SJSA1 (cell line): ENCODE measurements at regions not wholly inside any gene's neighbourhood (a gene's known extent, or its start where the extent isn't known, plus 50 kb on each side); places are given as distances from the start of the nearest gene placed in this dataset.
"Not testable (repeated sequence)": the region's sequence is repeated elsewhere in the genome, so short reads cannot be mapped to it uniquely, and the experiment has no call there.

Source experiments
- DNase-seq, 2 experiments: peaks; one replicate each; pipeline ENCODE4 v3.0.0-alpha.2; 2015 to 2020; ENCODE audit warnings: low spot score in 2 of 2, low read depth in 1 of 2
- H3K27ac ChIP-seq: fragments of 250-450 bp; sonication (Bioruptor Pico); 2 replicates; pipeline ENCODE4 v1.5.1; 2020; ENCODE audit warnings: mild to moderate bottlenecking, moderate library complexity
- H3K27me3 ChIP-seq: fragments of 250-450 bp; sonication (Bioruptor Pico); replicated peaks from 2 replicates; pipeline ENCODE4 v1.5.1; 2020; ENCODE audit warnings: mild to moderate bottlenecking, moderate library complexity
- H3K36me3 ChIP-seq: fragments of 250-450 bp; sonication (Bioruptor Pico); 2 replicates; pipeline ENCODE4 v1.5.1; 2020; ENCODE audit warnings: mild to moderate bottlenecking
- H3K4me1 ChIP-seq: fragments of 250-450 bp; sonication (Bioruptor Pico); replicated peaks from 2 replicates; pipeline ENCODE4 v1.6.1; 2021; ENCODE audit warnings: mild to moderate bottlenecking
- H3K4me3 ChIP-seq: fragments of 250-450 bp; sonication (Bioruptor Pico); 2 replicates; pipeline ENCODE4 v1.5.1; 2020; ENCODE audit warnings: mild to moderate bottlenecking
- H3K9me3 ChIP-seq: fragments of 250-450 bp; sonication (Bioruptor Pico); replicated peaks from 2 replicates; pipeline ENCODE4 v1.5.1; 2020; ENCODE audit warnings: mild to moderate bottlenecking

DNA sequence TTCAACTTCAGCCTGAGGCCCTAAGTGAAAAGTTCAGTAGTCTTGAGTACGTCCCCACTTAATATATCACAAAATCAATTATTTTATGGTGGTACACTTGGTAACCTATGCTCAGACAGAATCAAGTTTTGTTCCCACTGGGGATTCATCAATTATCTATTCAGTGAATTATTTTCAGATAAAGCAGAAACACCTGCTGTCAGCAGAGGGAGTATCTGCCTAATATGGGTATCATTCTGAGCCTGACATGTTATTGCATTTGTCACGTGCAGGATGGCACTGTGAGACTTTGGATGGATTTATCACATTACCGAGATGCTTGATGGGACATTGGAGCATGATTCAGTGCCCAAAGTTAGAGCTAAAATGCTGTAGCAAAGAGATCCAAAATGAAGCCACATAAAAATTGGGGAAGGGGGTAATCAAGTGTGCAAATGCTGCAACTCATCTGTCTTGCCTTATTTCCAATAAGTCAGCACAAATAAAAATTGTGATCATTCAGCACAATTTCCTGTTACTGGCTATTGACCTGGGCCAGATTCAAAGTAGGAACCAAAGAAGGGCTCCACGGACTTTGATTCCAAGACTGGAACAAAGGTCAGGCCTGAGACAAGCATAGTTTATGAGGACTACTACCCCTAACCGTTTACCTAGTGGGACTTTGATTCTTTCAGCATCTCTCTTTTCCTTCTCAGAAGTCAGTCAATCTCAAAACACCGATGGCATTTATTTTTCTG lies 657.6 kb downstream of the LMO4 start:
- no peaks in the 10 kb centered on the region for H3K4me1 ChIP-seq
- no peak overlapping the region for H3K4me3 ChIP-seq
- no peaks in the 10 kb centered on the region for H3K27me3 ChIP-seq
- H3K27ac ChIP-seq: no peak overlapping the region
- DNase-seq: no peak
- no peaks in the 10 kb centered on the region; the same call in 1 of the 2 replicates for H3K9me3 ChIP-seq
- H3K36me3 ChIP-seq: no peaks in the 10 kb centered on the region

DNA sequence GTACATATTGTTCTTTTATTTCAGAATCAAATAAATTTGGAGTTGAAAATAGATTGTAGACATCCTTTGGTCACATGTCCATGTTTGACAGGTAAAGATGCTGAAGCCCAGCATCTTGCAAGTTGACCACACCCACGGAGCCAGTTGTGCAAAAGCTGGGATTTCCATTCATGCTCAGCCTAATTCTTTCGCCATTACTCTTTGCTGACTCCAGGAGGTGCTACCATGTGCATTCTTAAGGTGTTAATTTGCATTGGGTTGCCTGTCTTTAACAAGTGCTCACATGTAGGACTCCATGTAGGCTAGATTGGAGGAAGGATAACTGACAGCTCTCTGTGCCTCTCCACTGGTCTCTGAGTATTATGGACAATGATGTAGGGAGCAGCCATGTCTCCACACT lies 660.7 kb downstream of the LMO4 start:
- no peaks in the 10 kb centered on the region for H3K27me3 ChIP-seq
- DNase-seq: no peak
- H3K4me3 ChIP-seq: no peak overlapping the region
- H3K9me3 ChIP-seq: no peaks in the 10 kb centered on the region; the same call in 1 of the 2 replicates
- H3K36me3 ChIP-seq: no peaks in the 10 kb centered on the region
- H3K27ac ChIP-seq: no peak overlapping the region
- H3K4me1 ChIP-seq: no peaks in the 10 kb centered on the region

DNA sequence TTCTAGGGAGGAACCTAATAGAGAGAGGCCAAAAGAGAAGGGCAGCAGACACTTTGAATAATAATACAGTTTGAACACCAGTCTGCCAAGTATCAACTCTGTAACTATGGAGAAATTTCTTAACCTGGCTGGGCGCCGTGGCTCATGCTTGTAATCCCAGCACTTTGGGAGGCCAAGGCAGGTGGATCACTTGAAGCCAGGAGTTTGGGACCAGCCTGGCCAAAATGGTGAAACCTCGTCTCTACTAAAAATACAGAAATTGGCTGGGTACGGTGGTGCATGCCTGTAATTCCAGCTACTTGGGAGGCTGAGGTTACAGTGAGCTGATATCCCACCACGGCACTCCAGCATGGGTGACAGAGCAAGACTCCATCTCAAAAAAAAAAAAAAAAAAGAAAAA lies 663.9 kb downstream of the LMO4 start:
- not testable (repeated sequence) for H3K9me3 ChIP-seq, H3K27me3 ChIP-seq, H3K4me3 ChIP-seq, DNase-seq, H3K36me3 ChIP-seq, H3K27ac ChIP-seq, H3K4me1 ChIP-seq

DNA sequence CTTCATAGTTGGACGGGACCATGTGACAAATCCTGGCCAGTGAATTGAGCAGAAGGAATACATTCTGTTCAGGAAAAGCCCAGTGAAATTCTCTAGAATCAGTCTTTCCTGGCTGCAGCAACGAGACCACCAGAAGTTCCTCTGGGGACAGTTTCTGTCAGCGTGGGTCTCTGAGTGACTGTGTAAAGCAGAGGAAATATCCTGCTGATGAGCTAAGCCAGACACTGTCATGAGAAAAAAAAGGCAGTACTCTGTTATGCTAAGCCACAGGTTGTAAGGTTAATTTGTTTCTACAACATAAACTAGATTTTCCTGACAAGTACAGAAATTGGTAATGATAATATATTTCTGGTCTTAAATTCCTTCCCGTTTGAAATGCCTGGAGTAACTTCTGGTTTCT lies 664.4 kb downstream of the LMO4 start:
- no peak overlapping the region for H3K27ac ChIP-seq
- no peaks in the 10 kb centered on the region for H3K27me3 ChIP-seq
- H3K4me1 ChIP-seq: no peaks in the 10 kb centered on the region
- no peaks in the 10 kb centered on the region for H3K36me3 ChIP-seq
- no peak overlapping the region for H3K4me3 ChIP-seq
- H3K9me3 ChIP-seq: no peaks in the 10 kb centered on the region; the same call in 1 of the 2 replicates
- no peak for DNase-seq

DNA sequence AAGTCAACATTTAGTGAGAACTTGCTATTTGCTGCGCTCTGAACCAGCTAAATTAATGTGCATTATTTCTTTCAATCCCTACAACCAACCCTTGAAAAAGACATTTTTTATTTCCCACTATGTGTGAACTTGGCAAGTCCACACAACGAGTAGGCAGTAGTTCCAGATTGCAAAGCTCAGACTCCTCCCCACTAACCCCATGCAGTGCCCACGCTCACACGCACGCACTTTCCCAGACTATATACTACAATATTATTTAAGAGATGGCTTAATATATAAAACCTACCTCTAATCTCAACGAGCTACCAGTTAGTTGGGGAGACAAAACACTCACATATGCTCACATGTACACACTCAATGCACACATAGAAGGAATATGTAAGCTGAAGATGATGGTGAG lies 671.2 kb downstream of the LMO4 start:
- Histone ChIP-seq H3K9me3 (no peaks in the 10 kb centered on the region), H3K27ac (no peak overlapping the region), H3K36me3 (no peaks in the 10 kb centered on the region), H3K4me1 (peaks cover 13% of the 10 kb centered on the region), H3K27me3 (no peaks in the 10 kb centered on the region), H3K4me3 (no peak overlapping the region)
- no peak for DNase-seq

DNA sequence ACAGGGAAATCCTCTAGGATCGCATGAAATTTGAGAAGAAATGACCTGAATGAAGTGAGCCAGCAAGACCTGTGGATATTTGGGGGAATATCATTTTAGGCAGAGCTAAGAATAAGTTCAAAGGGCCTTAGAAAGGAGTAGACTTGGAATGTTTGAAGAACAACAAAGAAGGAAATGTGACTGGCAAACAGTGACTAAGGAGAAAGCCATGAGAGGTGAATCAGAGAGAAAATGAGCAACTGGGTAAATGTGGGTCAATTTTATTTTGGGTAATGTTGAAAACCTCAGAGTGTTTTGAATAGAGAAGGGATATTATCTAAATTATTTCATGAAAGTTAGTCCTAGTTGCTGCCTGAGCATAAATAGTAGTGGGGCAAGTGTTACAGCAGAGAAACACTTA lies 672.8 kb downstream of the LMO4 start:
- no peaks in the 10 kb centered on the region for H3K9me3 ChIP-seq
- no peaks in the 10 kb centered on the region for H3K36me3 ChIP-seq
- no peak overlapping the region for H3K4me3 ChIP-seq
- H3K27me3 ChIP-seq: no peaks in the 10 kb centered on the region
- DNase-seq: peak in 1 of 2 experiments; percentile 46
- peak overlapping the region; percentile 25; the same call in 1 of the 2 replicates for H3K27ac ChIP-seq
- peaks cover 13% of the 10 kb centered on the region for H3K4me1 ChIP-seq

DNA sequence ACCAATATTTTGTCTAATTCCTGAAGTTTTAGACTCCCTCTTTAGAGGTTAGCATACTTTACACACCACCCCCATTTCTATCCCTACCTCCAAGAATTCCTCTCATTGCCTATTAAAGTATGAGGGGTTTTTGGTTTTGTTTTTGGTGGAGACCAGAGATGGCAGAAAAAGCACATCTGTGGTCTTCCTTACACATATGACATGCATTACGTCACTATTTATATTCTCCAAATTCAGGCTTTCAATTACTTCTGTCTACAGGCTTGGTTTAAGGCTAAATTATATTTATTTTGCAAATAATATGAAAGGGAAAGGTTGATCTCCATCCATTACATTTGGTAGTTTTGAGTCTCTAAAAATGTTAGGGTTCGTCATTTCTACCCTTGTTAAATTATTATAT lies 674.6 kb downstream of the LMO4 start:
- no peak overlapping the region for H3K4me3 ChIP-seq
- no peaks in the 10 kb centered on the region for H3K36me3 ChIP-seq
- H3K27ac ChIP-seq: no peak overlapping the region
- DNase-seq: no peak
- peaks cover 13% of the 10 kb centered on the region for H3K4me1 ChIP-seq
- H3K9me3 ChIP-seq: no peaks in the 10 kb centered on the region
- H3K27me3 ChIP-seq: no peaks in the 10 kb centered on the region

DNA sequence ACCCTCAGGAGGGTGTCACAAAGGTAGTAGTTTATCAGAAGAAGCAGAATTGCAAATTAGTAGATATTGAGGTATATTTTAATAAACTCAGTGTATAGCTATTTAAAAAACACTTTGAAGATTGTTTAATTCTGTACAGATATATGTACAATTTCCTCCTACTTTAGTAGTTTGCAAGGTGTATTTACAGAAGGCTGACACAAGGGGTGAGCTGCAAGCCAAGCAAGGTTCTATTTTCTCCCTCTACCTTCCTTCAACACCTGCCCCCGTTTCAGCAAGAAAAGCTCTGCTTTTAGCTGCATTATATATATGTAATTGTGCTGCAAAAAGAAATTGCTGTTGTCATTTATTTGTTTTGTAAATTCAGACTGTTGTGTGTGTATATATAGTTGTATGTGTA lies 674.2 kb upstream of the PKN2 start:
- no peaks in the 10 kb centered on the region for H3K4me1 ChIP-seq
- H3K27me3 ChIP-seq: no peaks in the 10 kb centered on the region
- no peaks in the 10 kb centered on the region for H3K36me3 ChIP-seq
- no peak overlapping the region for H3K4me3 ChIP-seq
- H3K9me3 ChIP-seq: no peaks in the 10 kb centered on the region
- H3K27ac ChIP-seq: no peak overlapping the region
- DNase-seq: no peak

DNA sequence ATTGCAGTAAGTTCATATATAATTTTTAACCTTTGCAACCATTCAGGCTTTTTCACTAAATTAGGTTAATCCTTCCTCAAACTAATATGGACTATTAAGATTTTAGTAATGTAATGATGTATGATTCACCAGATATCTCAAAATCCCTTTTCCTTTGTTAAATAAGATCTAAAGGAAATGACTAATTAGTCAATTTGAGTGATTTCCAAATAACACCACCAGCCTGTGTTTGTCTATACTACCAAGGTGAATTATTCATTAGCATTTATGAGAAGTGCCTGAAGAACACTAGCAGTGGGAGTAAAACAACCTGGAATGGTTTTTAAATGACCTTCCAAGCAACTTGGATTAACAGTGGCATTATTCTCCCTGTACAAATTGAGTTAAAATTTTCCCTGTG lies 670.6 kb upstream of the PKN2 start:
- Histone ChIP-seq H3K9me3 (no peaks in the 10 kb centered on the region), H3K27me3 (no peaks in the 10 kb centered on the region), H3K27ac (no peak overlapping the region), H3K36me3 (no peaks in the 10 kb centered on the region), H3K4me3 (no peak overlapping the region), H3K4me1 (no peaks in the 10 kb centered on the region)
- no peak for DNase-seq

DNA sequence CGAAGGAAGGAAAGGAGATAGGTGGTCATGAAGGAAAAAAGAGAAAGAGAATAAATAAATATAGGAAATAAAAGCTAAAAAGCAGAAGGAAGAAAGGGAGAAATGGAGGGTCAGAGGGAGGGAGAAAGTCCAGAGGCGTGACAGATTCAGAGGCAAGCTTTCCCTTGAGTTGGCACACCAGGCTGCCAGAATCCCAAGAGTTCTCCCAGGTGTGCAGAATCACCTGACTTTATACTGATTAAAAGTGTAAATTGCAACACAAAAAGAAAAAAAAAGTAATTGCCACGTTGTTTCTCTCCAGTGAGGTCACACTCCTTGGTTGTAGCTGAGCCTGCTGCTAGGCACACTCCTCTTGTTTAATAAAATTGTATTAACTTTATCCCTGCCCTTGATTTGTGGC lies 669.9 kb upstream of the PKN2 start:
- Histone ChIP-seq H3K36me3 (no peaks in the 10 kb centered on the region), H3K27me3 (no peaks in the 10 kb centered on the region), H3K27ac (no peak overlapping the region), H3K4me1 (no peaks in the 10 kb centered on the region), H3K9me3 (no peaks in the 10 kb centered on the region), H3K4me3 (no peak overlapping the region)
- no peak for DNase-seq

DNA sequence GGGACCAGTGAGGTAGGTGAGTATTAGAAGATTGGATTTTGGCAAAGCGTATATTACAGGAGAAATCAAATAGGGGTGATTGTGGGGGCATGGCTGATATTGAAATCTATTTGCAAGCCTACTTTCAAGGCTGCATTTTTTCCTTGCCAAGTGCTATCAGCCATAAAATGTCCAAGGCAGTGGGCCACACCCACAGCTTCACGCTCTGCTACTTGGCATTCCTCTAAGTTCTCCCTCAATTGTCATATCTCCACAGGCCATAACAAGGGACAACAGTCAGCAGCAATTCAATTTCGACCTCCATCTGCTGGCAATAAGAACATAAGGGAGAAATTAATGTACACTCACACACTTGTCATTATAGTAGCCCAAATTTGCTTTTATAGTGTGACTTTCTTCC lies 667.1 kb upstream of the PKN2 start:
- Histone ChIP-seq H3K4me1 (no peaks in the 10 kb centered on the region), H3K27ac (no peak overlapping the region), H3K36me3 (no peaks in the 10 kb centered on the region), H3K9me3 (no peaks in the 10 kb centered on the region), H3K27me3 (no peaks in the 10 kb centered on the region), H3K4me3 (no peak overlapping the region)
- no peak for DNase-seq

DNA sequence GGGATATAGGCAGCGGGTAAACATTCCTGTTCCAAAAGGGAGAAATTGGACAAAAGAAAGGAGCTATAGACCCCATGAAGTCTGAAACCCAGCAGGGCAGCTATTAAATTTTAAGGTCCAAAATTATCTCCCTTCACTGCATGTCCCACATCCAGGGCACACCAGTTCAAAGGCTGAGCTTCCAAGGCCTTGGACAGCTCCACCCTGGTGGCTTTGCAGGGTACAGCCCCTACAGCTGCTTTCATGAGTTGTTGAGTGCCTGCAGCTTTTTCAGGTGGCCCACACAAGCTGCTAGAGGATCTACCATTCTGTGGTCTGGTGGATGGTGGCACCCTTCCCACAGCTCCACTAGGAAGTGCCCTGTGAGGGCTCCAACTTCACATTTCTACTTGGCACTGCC lies 662.5 kb upstream of the PKN2 start:
- no peak for DNase-seq
- no peak overlapping the region for H3K4me3 ChIP-seq
- H3K27me3 ChIP-seq: no peaks in the 10 kb centered on the region
- no peak overlapping the region for H3K27ac ChIP-seq
- H3K36me3 ChIP-seq: no peaks in the 10 kb centered on the region
- no peaks in the 10 kb centered on the region for H3K4me1 ChIP-seq
- no peaks in the 10 kb centered on the region for H3K9me3 ChIP-seq

DNA sequence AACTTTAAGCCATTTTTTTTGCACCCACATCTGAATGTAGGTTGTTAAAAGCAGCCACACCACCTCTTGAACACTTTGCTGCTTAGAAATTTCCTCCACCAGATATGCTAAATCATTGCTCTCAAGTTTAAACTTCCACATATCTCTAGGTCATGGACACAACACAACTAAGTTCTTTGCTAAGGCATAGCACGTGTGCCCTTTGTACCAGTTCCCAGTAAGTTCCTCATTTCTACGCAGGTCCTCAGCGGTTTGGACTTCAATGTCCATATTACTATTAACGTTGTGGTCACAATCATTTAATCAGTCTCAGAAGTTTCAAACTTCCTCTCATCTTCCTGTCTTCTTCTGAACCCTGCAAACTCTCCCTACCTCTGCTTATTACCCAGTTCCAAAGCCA lies 661.6 kb upstream of the PKN2 start:
- Histone ChIP-seq H3K4me3 (no peak overlapping the region), H3K9me3 (no peaks in the 10 kb centered on the region), H3K27ac (no peak overlapping the region), H3K4me1 (no peaks in the 10 kb centered on the region), H3K36me3 (no peaks in the 10 kb centered on the region), H3K27me3 (no peaks in the 10 kb centered on the region)
- DNase-seq: no peak

DNA sequence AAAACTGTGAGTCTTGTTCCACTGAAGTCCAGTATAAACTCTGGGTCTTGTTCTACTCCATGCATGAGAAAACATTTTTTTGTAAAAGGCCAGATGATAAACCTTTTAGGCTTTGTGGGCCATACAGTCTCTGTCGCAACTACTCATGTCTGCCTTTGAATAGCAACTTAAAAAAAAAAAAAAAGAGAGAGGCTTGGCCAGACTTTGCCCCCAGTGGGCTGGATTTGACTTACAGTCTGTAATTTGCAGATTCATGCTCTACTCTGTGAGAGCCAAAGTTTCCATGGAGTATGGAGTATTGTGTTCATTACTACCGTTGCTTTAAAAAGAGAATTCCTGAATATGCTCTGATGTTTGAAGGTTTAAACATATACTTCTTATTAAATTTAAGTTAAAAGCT lies 654.9 kb upstream of the PKN2 start:
- Histone ChIP-seq H3K36me3 (no peaks in the 10 kb centered on the region), H3K27me3 (no peaks in the 10 kb centered on the region), H3K27ac (no peak overlapping the region), H3K9me3 (no peaks in the 10 kb centered on the region; the same call in 1 of the 2 replicates), H3K4me3 (no peak overlapping the region), H3K4me1 (no peaks in the 10 kb centered on the region)
- DNase-seq: no peak

DNA sequence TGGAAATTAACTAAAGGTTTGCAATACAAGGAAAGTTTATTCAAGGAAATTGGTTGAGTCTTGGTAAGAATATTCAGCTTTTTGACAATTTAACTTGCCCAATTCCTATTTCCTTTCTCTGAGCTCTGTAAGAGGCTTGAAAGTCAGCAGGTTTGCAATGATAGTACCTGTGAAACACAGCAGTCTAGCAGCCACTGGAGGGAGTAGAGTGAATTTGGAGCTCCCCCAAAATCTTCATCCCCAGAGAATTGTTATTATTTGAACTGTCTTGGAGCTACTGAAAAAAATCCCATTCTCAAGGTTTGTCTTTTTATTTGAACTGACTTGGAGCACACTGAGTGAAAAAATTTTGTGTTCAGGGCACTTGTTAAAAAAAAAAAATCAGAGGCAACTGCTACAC lies 654.2 kb upstream of the PKN2 start:
- no peak for DNase-seq
- H3K27ac ChIP-seq: no peak overlapping the region
- H3K4me3 ChIP-seq: no peak overlapping the region
- no peaks in the 10 kb centered on the region; the same call in 1 of the 2 replicates for H3K9me3 ChIP-seq
- H3K36me3 ChIP-seq: no peaks in the 10 kb centered on the region
- no peaks in the 10 kb centered on the region for H3K4me1 ChIP-seq
- no peaks in the 10 kb centered on the region for H3K27me3 ChIP-seq
